GM13976 (cell line): ENCODE measurements at regions not wholly inside any gene's neighbourhood (a gene's known extent, or its start where the extent isn't known, plus 50 kb on each side); places are given as distances from the start of the nearest gene placed in this dataset.

Source experiments
- DNase-seq: peaks from one replicate; pipeline ENCODE4 v3.0.0; 2012; ENCODE audit warnings: low spot score
- in situ Hi-C: fragments of 300-500 bp; cut with MboI; formaldehyde crosslinking; loops from one replicate; pipeline ENCODE4 v1.12.0; 2022; ENCODE audit warnings: low sequenced_read_pairs, mixed read lengths, inconsistent platforms; ENCODE audit not compliant: unreplicated experiment
- TF ChIP-seq, protein P1 (sequence below): IDR thresholded peaks from 2 replicates; pipeline ENCODE4 v1.5.1; 2012; ENCODE audit warnings: borderline replicate concordance, mild to moderate bottlenecking; ENCODE audit not compliant: insufficient read depth; ENCODE audit errors: extremely low read depth, missing control alignments, control extremely low read depth

GRCh38 chr5:113675166-113675565, 161.7 kb downstream of the YTHDC2 start:
- DNase-seq: no peak
- TF ChIP-seq, protein P1, sequence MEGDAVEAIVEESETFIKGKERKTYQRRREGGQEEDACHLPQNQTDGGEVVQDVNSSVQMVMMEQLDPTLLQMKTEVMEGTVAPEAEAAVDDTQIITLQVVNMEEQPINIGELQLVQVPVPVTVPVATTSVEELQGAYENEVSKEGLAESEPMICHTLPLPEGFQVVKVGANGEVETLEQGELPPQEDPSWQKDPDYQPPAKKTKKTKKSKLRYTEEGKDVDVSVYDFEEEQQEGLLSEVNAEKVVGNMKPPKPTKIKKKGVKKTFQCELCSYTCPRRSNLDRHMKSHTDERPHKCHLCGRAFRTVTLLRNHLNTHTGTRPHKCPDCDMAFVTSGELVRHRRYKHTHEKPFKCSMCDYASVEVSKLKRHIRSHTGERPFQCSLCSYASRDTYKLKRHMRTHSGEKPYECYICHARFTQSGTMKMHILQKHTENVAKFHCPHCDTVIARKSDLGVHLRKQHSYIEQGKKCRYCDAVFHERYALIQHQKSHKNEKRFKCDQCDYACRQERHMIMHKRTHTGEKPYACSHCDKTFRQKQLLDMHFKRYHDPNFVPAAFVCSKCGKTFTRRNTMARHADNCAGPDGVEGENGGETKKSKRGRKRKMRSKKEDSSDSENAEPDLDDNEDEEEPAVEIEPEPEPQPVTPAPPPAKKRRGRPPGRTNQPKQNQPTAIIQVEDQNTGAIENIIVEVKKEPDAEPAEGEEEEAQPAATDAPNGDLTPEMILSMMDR: no peak
- in situ Hi-C loops: loop anchor here (25.0 kb wide), 1 partner anchor 787 kb away; no protein-coding TSS in a partner anchor

- TF ChIP-seq, protein P1: no peak
- DNase-seq: no peak
- in situ Hi-C loops: loop anchor here (25.0 kb wide), 1 partner anchor 784 kb away; no protein-coding TSS in a partner anchor
These were observed 164.7 kb downstream of the YTHDC2 start for GRCh38 chr5:113678202-113678601.

DNA sequence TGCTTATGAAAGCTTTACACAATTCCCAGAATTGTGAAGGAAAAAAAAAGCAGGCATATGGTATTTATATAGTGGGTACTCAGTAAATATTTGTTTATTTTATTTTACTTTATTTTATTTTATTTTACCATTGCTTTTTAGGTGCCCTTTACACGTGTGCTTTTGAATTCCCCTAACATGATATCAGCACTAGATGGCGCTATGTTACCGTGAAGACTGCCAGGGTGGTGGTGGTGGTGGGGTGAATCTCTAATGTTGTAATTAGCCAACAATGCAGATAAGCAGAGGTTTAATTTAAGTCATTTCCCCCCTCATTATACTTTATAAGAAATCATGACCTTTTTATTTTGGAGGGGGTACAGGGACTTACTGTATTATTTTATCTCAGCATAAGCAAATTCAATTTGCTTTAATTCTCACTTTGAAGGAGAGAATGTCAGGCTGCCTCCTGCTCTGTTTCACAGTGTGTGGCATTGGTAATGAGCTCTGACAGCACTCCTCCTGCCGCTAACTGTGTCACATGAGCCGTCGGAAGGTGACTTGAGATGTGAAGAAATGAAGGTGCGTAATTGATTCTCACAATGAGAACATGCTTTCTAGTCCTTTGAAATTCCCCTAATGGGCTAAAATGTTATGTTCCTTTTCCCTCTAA, 165.6 kb downstream of the YTHDC2 start:
- TF ChIP-seq, protein P1: peak; percentile 65
- in situ Hi-C loops: loop anchor here (25.0 kb wide), 1 partner anchor 783 kb away; no protein-coding TSS in a partner anchor
- peak; percentile 21 for DNase-seq

DNA sequence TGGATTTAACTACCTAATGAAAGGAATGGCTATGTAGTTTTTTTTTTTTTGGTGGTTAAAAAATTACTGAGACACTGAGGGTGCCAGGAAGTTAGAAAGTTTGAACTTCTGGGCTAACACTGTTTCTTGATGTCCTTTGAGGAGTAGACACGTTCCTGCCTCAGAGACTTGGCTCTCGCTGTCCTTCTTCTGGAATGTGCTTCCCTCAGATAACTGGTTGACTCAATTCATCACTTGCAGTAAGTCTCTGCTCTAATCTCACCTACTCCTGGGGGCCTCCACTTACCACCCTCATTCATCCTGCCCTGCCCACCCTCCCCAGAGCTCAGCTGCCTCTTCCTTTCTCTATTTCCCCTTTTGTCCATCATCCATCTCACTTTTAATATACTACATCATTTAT, 167.0 kb downstream of the YTHDC2 start:
- DNase-seq: no peak
- TF ChIP-seq, protein P1: no peak
- in situ Hi-C loops: loop anchor here (25.0 kb wide), 1 partner anchor 782 kb away; no protein-coding TSS in a partner anchor

GRCh38 chr5:113682497-113683136, 169.1 kb downstream of the YTHDC2 start:
- TF ChIP-seq, protein P1: no peak
- DNase-seq: no peak
- in situ Hi-C loops: loop anchor here (25.0 kb wide), 1 partner anchor 780 kb away; no protein-coding TSS in a partner anchor

- TF ChIP-seq, protein P1: no peak
- in situ Hi-C loops: loop anchor here (25.0 kb wide), 1 partner anchor 779 kb away; no protein-coding TSS in a partner anchor
- DNase-seq: no peak
These were observed 169.7 kb downstream of the YTHDC2 start for GRCh38 chr5:113683211-113683610.
